HepG2 (cell line): ENCODE measurements at regions not wholly inside any gene's neighbourhood (a gene's known extent, or its start where the extent isn't known, plus 50 kb on each side); places are given as distances from the start of the nearest gene placed in this dataset.

Source experiments
- EP300 ChIP-seq, 3 experiments: sonication (generic) in 1 of 3; formaldehyde crosslinking in 1 of 3; IDR thresholded peaks; 2 replicates each; pipeline versions ENCODE4 v1.5.1 to v1.6.1; 2011 to 2020; ENCODE audit warnings: low read depth in 2 of 3, low read length in 2 of 3, borderline replicate concordance in 1 of 3, improper control_type of control experiment in 1 of 3, mild to moderate bottlenecking in 1 of 3, missing genetic modification reagents in 1 of 3, moderate library complexity in 1 of 3
- ZKSCAN5 ChIP-seq: sonication (generic); formaldehyde crosslinking; IDR thresholded peaks from 2 replicates; pipeline ENCODE4 v1.5.1; 2020; ENCODE audit warnings: mild to moderate bottlenecking, missing genetic modification reagents

GRCh38 chr1:17878837-17879236 lies 123.7 kb downstream of the ACTL8 start:
- TF ChIP-seq EP300 (IDR thresholded peaks at IDR 0.05; ENCODE audit: low read depth in 2 of 2, low read length in 2 of 2): no peak
- TF ChIP-seq EP300 (CRISPR knock-in tag; IDR thresholded peaks at IDR 0.05; ENCODE audit: borderline replicate concordance): no peak
- TF ChIP-seq ZKSCAN5: no peak
